Sigmoid colon (tissue), 4 donors: ENCODE measurements at regions not wholly inside any gene's neighbourhood (a gene's known extent, or its start where the extent isn't known, plus 50 kb on each side); places are given as distances from the start of the nearest gene placed in this dataset.

Source experiments
- EP300 ChIP-seq, 4 donors: sonication (generic); formaldehyde crosslinking; IDR thresholded peaks; one replicate each; pipeline ENCODE4 v1.6.1; 2017; ENCODE audit warnings: antibody characterized with exemption in 4 of 4
- POLR2A ChIP-seq, 2 donors: fragments of 450-650 bp; IDR thresholded peaks; one replicate each; pipeline ENCODE4 v1.6.1; 2016; ENCODE audit warnings: antibody characterized with exemption in 2 of 2, mild to moderate bottlenecking in 2 of 2, moderate library complexity in 2 of 2
- POLR2AphosphoS5 ChIP-seq, 4 donors: sonication (generic); formaldehyde crosslinking; IDR thresholded peaks; one replicate each; pipeline ENCODE4 v1.6.1; 2017; ENCODE audit warnings: antibody characterized with exemption in 4 of 4
- TF ChIP-seq, protein P1 (sequence below), 4 experiments: fragments of 450-650 bp in 3 of 4; fragments of 200-600 bp in 1 of 4; IDR thresholded peaks; one replicate each; pipeline ENCODE4 v1.5.1; 2016 to 2019; ENCODE audit warnings: antibody characterized with exemption in 4 of 4, mild to moderate bottlenecking in 3 of 4, moderate library complexity in 2 of 4

DNA sequence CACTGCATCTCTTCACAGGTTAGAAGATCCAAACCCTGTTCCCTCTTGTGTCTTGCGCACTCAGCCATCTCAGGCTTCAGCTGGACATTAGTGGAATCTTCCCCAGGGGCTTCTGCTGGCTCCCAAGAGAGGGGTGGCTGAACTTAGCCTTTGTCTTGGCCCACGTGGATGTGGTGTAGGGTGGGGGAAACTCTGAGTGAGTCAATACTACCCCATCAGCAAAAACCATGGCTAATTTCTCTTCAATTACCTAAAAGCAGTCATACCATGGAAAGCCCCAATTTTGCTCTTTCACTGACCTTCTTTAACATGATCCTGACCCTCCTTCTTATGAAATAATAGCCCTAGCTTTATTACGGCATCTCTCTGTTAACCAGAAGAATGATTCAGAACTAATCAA is 72.5 kb upstream of the RAB3GAP2 start:
- TF ChIP-seq, protein P1, sequence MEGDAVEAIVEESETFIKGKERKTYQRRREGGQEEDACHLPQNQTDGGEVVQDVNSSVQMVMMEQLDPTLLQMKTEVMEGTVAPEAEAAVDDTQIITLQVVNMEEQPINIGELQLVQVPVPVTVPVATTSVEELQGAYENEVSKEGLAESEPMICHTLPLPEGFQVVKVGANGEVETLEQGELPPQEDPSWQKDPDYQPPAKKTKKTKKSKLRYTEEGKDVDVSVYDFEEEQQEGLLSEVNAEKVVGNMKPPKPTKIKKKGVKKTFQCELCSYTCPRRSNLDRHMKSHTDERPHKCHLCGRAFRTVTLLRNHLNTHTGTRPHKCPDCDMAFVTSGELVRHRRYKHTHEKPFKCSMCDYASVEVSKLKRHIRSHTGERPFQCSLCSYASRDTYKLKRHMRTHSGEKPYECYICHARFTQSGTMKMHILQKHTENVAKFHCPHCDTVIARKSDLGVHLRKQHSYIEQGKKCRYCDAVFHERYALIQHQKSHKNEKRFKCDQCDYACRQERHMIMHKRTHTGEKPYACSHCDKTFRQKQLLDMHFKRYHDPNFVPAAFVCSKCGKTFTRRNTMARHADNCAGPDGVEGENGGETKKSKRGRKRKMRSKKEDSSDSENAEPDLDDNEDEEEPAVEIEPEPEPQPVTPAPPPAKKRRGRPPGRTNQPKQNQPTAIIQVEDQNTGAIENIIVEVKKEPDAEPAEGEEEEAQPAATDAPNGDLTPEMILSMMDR (IDR thresholded peaks at IDR 0.05): no peak
- TF ChIP-seq POLR2A (IDR thresholded peaks at IDR 0.05) (no peak), POLR2AphosphoS5 (IDR thresholded peaks at IDR 0.05) (no peak), EP300 (IDR thresholded peaks at IDR 0.05) (no peak)
